ENCODE measurements at regions not wholly inside any gene's neighbourhood (a gene's known extent, or its start where the extent isn't known, plus 50 kb on each side); places are given as distances from the start of the nearest gene placed in this dataset.

- H3K9me3 ChIP-seq, result peaks cover 0 to 10% (median 0%) of the 10 kb centered on the region in 4 donors
- H3K27ac ChIP-seq, result peak overlapping the region in 1 of 4 donors; percentile 18
- TF ChIP-seq EP300 (IDR thresholded peaks at IDR 0.05) (peak in 1 of 2 donors; percentile 75), POLR2A (IDR thresholded peaks at IDR 0.05) (no peak), CTCF (IDR thresholded peaks at IDR 0.05) (no peak)
- no peak overlapping the region for H3K4me3 ChIP-seq
- H3K4me1 ChIP-seq, result peaks cover 0 to 22% (median 2%) of the 10 kb centered on the region in 4 donors
- H3K27me3 ChIP-seq, result no peaks in the 10 kb centered on the region
- WGBS, 2 donors, result 80% methylated on average over 2 of the region's 2 CpGs
- H3K36me3 ChIP-seq, result no peaks in the 10 kb centered on the region
- DNase-seq (ENCODE audit: low spot score in 2 of 2), result peak; percentile 17 to 60
These were observed 358.0 kb upstream of the C1orf87 start for GRCh38 chr1:60431593-60431992.

- no peaks in the 10 kb centered on the region for H3K27me3 ChIP-seq
- H3K4me3 ChIP-seq, result no peak overlapping the region
- H3K27ac ChIP-seq, result peak overlapping the region in 1 of 4 donors; percentile 18
- 79 to 80% methylated on average over 2 of the region's 2 CpGs for WGBS, 2 donors
- peaks cover 0 to 10% (median 0%) of the 10 kb centered on the region in 4 donors for H3K9me3 ChIP-seq
- no peaks in the 10 kb centered on the region for H3K36me3 ChIP-seq
- H3K4me1 ChIP-seq, result peaks cover 0 to 14% (median 2%) of the 10 kb centered on the region in 4 donors
- DNase-seq (ENCODE audit: low spot score in 2 of 2), result no peak
- TF ChIP-seq CTCF (IDR thresholded peaks at IDR 0.05) (no peak), EP300 (IDR thresholded peaks at IDR 0.05) (no peak), POLR2A (IDR thresholded peaks at IDR 0.05) (no peak)
These were observed 356.8 kb upstream of the C1orf87 start for GRCh38 chr1:60430375-60430774.

GRCh38 chr1:60428127-60428526 lies 354.6 kb upstream of the C1orf87 start:
- 68 to 80% methylated on average over 4 of the region's 4 CpGs for WGBS, 2 donors
- TF ChIP-seq CTCF (IDR thresholded peaks at IDR 0.05) (no peak), EP300 (IDR thresholded peaks at IDR 0.05) (peak; percentile 90 to 96), POLR2A (IDR thresholded peaks at IDR 0.05) (no peak)
- Histone ChIP-seq H3K4me1 (peaks cover 0 to 14% (median 0%) of the 10 kb centered on the region in 4 donors), H3K27me3 (no peaks in the 10 kb centered on the region), H3K9me3 (peaks cover 0 to 4% (median 0%) of the 10 kb centered on the region in 4 donors), H3K27ac (peak overlapping the region in 3 of 4 donors; percentile 5 to 85 (median 34)), H3K36me3 (no peaks in the 10 kb centered on the region), H3K4me3 (no peak overlapping the region)
- peak in 1 of 2 donors; percentile 42 for DNase-seq (ENCODE audit: low spot score in 2 of 2)

GRCh38 chr1:60427701-60428100 lies 354.1 kb upstream of the C1orf87 start:
- H3K4me1 ChIP-seq, result peaks cover 0 to 14% (median 0%) of the 10 kb centered on the region in 4 donors
- no peak overlapping the region for H3K4me3 ChIP-seq
- DNase-seq (ENCODE audit: low spot score in 2 of 2), result no peak
- H3K27me3 ChIP-seq, result no peaks in the 10 kb centered on the region
- 78% methylated on average over 2 of the region's 2 CpGs for WGBS, 2 donors
- no peaks in the 10 kb centered on the region for H3K36me3 ChIP-seq
- TF ChIP-seq EP300 (IDR thresholded peaks at IDR 0.05) (no peak), CTCF (IDR thresholded peaks at IDR 0.05) (no peak), POLR2A (IDR thresholded peaks at IDR 0.05) (no peak)
- peaks cover 0 to 4% (median 0%) of the 10 kb centered on the region in 4 donors for H3K9me3 ChIP-seq
- H3K27ac ChIP-seq, result peak overlapping the region in 3 of 4 donors; percentile 5 to 85 (median 34)

GRCh38 chr1:60427194-60427593 lies 353.6 kb upstream of the C1orf87 start:
- Histone ChIP-seq H3K27ac (peak overlapping the region in 3 of 4 donors; percentile 18 to 85 (median 34)), H3K4me1 (peaks cover 0 to 14% (median 0%) of the 10 kb centered on the region in 4 donors), H3K4me3 (no peak overlapping the region), H3K36me3 (no peaks in the 10 kb centered on the region), H3K9me3 (peaks cover 0 to 5% (median 0%) of the 10 kb centered on the region in 4 donors), H3K27me3 (no peaks in the 10 kb centered on the region)
- TF ChIP-seq POLR2A (IDR thresholded peaks at IDR 0.05) (no peak), EP300 (IDR thresholded peaks at IDR 0.05) (peak in 1 of 2 donors; percentile 35), CTCF (IDR thresholded peaks at IDR 0.05) (no peak)
- WGBS, 2 donors, result 43 to 75% methylated on average over 4 of the region's 4 CpGs
- DNase-seq (ENCODE audit: low spot score in 2 of 2), result no peak

Measured in tibial nerve (tissue), 4 donors.